Ishikawa (cell line): ENCODE measurements at regions not wholly inside any gene's neighbourhood (a gene's known extent, or its start where the extent isn't known, plus 50 kb on each side); places are given as distances from the start of the nearest gene placed in this dataset.

Experiments used
- CEBPB ChIP-seq: IDR thresholded peaks from 2 replicates; pipeline ENCODE4 v1.6.1; 2012
- CREB1 ChIP-seq: IDR thresholded peaks from 2 replicates; pipeline ENCODE4 v1.6.1; 2012; ENCODE audit warnings: low read depth
- EGR1 ChIP-seq: IDR thresholded peaks from 2 replicates; pipeline ENCODE4 v1.6.1; 2012
- EP300 ChIP-seq: IDR thresholded peaks from 2 replicates; pipeline ENCODE4 v1.6.1; 2012; ENCODE audit warnings: borderline replicate concordance
- FOXM1 ChIP-seq: IDR thresholded peaks from 2 replicates; pipeline ENCODE4 v1.6.1; 2012; ENCODE audit warnings: low read depth, borderline replicate concordance
- NFIC ChIP-seq: IDR thresholded peaks from 2 replicates; pipeline ENCODE4 v1.6.1; 2012
- RAD21 ChIP-seq: IDR thresholded peaks from 2 replicates; pipeline ENCODE4 v1.6.1; 2012; ENCODE audit warnings: low read depth
- REST ChIP-seq: IDR thresholded peaks from 2 replicates; pipeline ENCODE4 v1.6.1; 2012; ENCODE audit warnings: low read depth, mild to moderate bottlenecking
- TAF1 ChIP-seq: IDR thresholded peaks from 2 replicates; pipeline ENCODE4 v1.6.1; 2012; ENCODE audit warnings: low read depth, mild to moderate bottlenecking
- TCF12 ChIP-seq: IDR thresholded peaks from 2 replicates; pipeline ENCODE4 v1.6.1; 2012; ENCODE audit warnings: low read depth
- TEAD4 ChIP-seq: IDR thresholded peaks from 2 replicates; pipeline ENCODE4 v1.6.1; 2012
- USF1 ChIP-seq: IDR thresholded peaks from 2 replicates; pipeline ENCODE4 v1.6.1; 2012
- YY1 ChIP-seq: IDR thresholded peaks from 2 replicates; pipeline ENCODE4 v1.6.1; 2012; ENCODE audit warnings: low read depth
- ZBTB7A ChIP-seq: IDR thresholded peaks from 2 replicates; pipeline ENCODE4 v1.6.1; 2012; ENCODE audit warnings: low read depth
- TF ChIP-seq, protein P1 (sequence below): IDR thresholded peaks from 2 replicates; pipeline ENCODE4 v1.6.1; 2012

DNA sequence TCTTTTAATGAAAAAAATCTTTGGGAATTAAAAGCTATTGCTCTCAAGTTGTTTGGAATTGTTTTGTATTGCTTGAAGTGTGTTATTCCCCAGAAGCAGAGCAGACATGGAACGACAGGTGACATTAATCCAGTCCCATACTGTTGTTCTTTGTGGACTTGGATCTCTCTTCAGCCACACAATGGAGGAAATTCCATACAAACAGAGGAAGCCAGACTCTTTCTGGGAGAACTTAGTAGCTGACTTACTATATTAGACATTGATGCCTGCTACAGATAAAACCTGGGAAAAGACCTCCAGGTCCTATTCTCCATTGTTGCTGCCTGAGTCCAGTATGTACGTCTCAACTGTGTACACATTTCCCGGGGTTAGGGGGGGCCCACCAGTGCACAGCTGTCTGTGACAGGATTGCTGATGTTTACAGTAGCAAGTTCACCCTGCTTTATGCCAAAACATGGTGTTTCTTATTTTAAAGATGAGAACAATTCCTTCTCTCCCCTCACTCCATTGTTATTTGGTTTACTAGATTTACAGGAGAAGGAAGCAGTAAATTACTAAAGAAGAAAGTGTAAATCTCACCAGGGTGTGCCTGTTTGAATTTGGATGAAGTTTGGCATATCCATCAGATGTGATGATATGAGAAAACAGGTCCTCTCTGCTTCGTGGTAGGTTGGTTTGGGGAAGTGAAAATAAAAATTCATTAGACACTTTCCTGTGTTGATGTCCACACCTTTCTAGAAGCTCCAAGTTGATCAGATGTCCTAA is 142.4 kb upstream of the RBBP8 start:
- TF ChIP-seq CEBPB (no peak), YY1 (no peak), RAD21 (no peak), CREB1 (no peak), TEAD4 (no peak), TAF1 (no peak), FOXM1 (no peak), EP300 (no peak), USF1 (no peak), TCF12 (no peak), REST (no peak), NFIC (no peak), ZBTB7A (no peak), EGR1 (no peak)
- TF ChIP-seq, protein P1, sequence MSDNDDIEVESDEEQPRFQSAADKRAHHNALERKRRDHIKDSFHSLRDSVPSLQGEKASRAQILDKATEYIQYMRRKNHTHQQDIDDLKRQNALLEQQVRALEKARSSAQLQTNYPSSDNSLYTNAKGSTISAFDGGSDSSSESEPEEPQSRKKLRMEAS: no peak

- no peak for TF ChIP-seq NFIC
- no peak for TF ChIP-seq ZBTB7A
- TF ChIP-seq TCF12: no peak
- TF ChIP-seq TAF1: no peak
- no peak for TF ChIP-seq TEAD4
- no peak for TF ChIP-seq CREB1
- no peak for TF ChIP-seq YY1
- no peak for TF ChIP-seq RAD21
- no peak for TF ChIP-seq REST
- TF ChIP-seq, protein P1: no peak
- TF ChIP-seq CEBPB: no peak
Observed at GRCh38 chr18:22791310-22791610, 141.9 kb upstream of the RBBP8 start.

DNA sequence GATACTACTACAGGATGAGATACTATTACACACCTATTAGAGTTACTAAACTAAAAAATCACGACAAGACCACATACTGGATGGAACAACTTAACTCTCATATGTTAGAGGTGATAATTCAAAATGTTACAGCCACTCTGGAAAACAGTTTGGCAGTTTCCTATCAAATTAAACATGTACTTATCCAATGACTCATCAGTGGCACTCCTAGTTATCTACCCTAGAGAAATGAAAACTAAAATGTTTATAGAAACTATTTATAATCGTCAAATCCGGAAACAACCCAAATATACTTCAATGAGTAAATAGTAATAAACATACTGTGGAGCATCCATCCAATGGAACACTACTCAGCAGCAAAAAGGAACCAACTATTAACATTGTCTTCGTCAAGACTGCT is 137.0 kb upstream of the RBBP8 start:
- TF ChIP-seq RAD21 (no peak), CREB1 (no peak), CEBPB (no peak), ZBTB7A (no peak), TCF12 (no peak)
- TF ChIP-seq, protein P1: no peak

- peak; percentile 93 for TF ChIP-seq CEBPB
- no peak for TF ChIP-seq TAF1
Observed at GRCh38 chr18:22800551-22800951, 132.6 kb upstream of the RBBP8 start.

GRCh38 chr18:22813648-22814328 is 119.3 kb upstream of the RBBP8 start:
- no peak; the same call in 1 of the 2 replicates for TF ChIP-seq EP300
- peak; percentile 99 for TF ChIP-seq RAD21
- TF ChIP-seq, protein P1: 0 out of 2 replicates have a peak, but pooled peaks have one; percentile 30

- peak; percentile 64 for TF ChIP-seq TEAD4
- no peak for TF ChIP-seq ZBTB7A
- TF ChIP-seq FOXM1: peak; percentile 45; the same call in 1 of the 2 replicates
- TF ChIP-seq, protein P1: 0 out of 2 replicates have a peak, but pooled peaks have one; percentile 9
- no peak for TF ChIP-seq CREB1
Observed at GRCh38 chr18:22814329-22814703, 118.8 kb upstream of the RBBP8 start.
